Lung (tissue), 11 donors: ENCODE measurements at regions not wholly inside any gene's neighbourhood (a gene's known extent, or its start where the extent isn't known, plus 50 kb on each side); places are given as distances from the start of the nearest gene placed in this dataset.

Source experiments
- ATAC-seq: fragments of 200-7000 bp; cut with Tn5 transposase; one replicate; pipeline ENCODE4 v1.9.1; 2020; ENCODE audit warnings: moderate number of reproducible peaks; ENCODE audit not compliant: insufficient read depth, low FRiP score
- DNase-seq, 3 donors: peaks; one replicate each; pipeline ENCODE4 v3.0.0-alpha.2; 2013 to 2017
- H3K27ac ChIP-seq, 2 donors: one replicate each; pipeline ENCODE4 v1.5.1; 2013; ENCODE audit warnings: mild to moderate bottlenecking in 2 of 2, moderate library complexity in 2 of 2, control low read depth in 1 of 2, inconsistent platforms in 1 of 2, low read depth in 1 of 2, low read length in 1 of 2
- H3K27me3 ChIP-seq, 3 donors: one replicate each; pipeline ENCODE4 v1.5.1; 2013; ENCODE audit warnings: low read length in 2 of 3; ENCODE audit not compliant: control insufficient read depth in 3 of 3, insufficient read depth in 3 of 3
- H3K36me3 ChIP-seq, 4 donors: one replicate each; pipeline ENCODE4 v1.5.1; 2013; ENCODE audit warnings: low read length in 4 of 4, mild to moderate bottlenecking in 1 of 4, moderate library complexity in 1 of 4; ENCODE audit not compliant: control insufficient read depth in 4 of 4, insufficient read depth in 4 of 4
- H3K4me1 ChIP-seq, 5 donors: one replicate each; pipeline ENCODE4 v1.5.1; 2013; ENCODE audit warnings: low read length in 5 of 5, mild to moderate bottlenecking in 2 of 5, moderate library complexity in 1 of 5; ENCODE audit not compliant: control insufficient read depth in 5 of 5, insufficient read depth in 5 of 5
- H3K4me3 ChIP-seq: one replicate; pipeline ENCODE4 v1.5.1; 2013; ENCODE audit warnings: mild to moderate bottlenecking, control low read depth, moderate library complexity
- H3K9ac ChIP-seq, 2 donors: one replicate each; pipeline ENCODE4 v1.5.1; 2013; ENCODE audit warnings: low read length in 2 of 2, control low read depth in 1 of 2; ENCODE audit not compliant: insufficient read depth in 1 of 2
- H3K9me3 ChIP-seq, 4 donors: one replicate each; pipeline ENCODE4 v1.5.1; 2013; ENCODE audit warnings: low read length in 3 of 4, mild to moderate bottlenecking in 1 of 4, moderate library complexity in 1 of 4; ENCODE audit not compliant: control insufficient read depth in 4 of 4, insufficient read depth in 3 of 4
- CTCF ChIP-seq: IDR thresholded peaks from 2 replicates; pipeline ENCODE4 v1.5.1; 2012; ENCODE audit warnings: mild to moderate bottlenecking; ENCODE audit errors: control extremely low read depth, extremely low read depth
- WGBS, 2 donors: extraction: QIAGEN DNeasy Blood & Tissue Kit; methylation state at CpG; one replicate each; pipeline ENCODE4 v1.1.7; 2013; 5-methylcytosine and 5-hydroxymethylcytosine counted together
- donor health status: control.
- donor health status: control.
- donor health status: Bipolar disorder and iron deficiency.
- donor health status: healthy.
- donor health status: DM: yes; HTN: yes; CAD: no.

GRCh38 chr2:60331115-60331809 is 222.2 kb downstream of the BCL11A start:
- H3K4me3 ChIP-seq: no peak overlapping the region
- no peaks in the 10 kb centered on the region for H3K4me1 ChIP-seq
- H3K36me3 ChIP-seq: no peaks in the 10 kb centered on the region
- WGBS, 2 donors: 48 to 58% methylated on average over 7 of the region's 7 CpGs
- H3K9me3 ChIP-seq: peaks cover 0 to 4% (median 2%) of the 10 kb centered on the region in 4 donors
- no peak overlapping the region for H3K9ac ChIP-seq
- ATAC-seq (no peak), DNase-seq (peak in 1 of 3 donors; percentile 37)
- no peaks in the 10 kb centered on the region for H3K27me3 ChIP-seq
- TF ChIP-seq CTCF: no peak
- no peak overlapping the region for H3K27ac ChIP-seq

GRCh38 chr2:60329225-60329624 is 224.2 kb downstream of the BCL11A start:
- no peaks in the 10 kb centered on the region for H3K4me1 ChIP-seq
- 95 to 97% methylated on average over 3 of the region's 3 CpGs for WGBS, 2 donors

GRCh38 chr2:60324536-60324935 is 228.9 kb downstream of the BCL11A start:
- no peak for TF ChIP-seq CTCF
- no peak for DNase-seq
- Histone ChIP-seq H3K36me3 (no peaks in the 10 kb centered on the region), H3K27me3 (peaks cover 0 to 2% (median 0%) of the 10 kb centered on the region in 3 donors), H3K4me3 (no peak overlapping the region), H3K4me1 (no peaks in the 10 kb centered on the region), H3K27ac (no peak overlapping the region), H3K9ac (no peak overlapping the region), H3K9me3 (peaks cover 0 to 7% (median 2%) of the 10 kb centered on the region in 4 donors)
- ATAC-seq: no peak
- WGBS, 2 donors: 67 to 92% methylated on average over 5 of the region's 5 CpGs

More at GRCh38 chr2:60329225-60329624, 224.2 kb downstream of the BCL11A start:
- no peak for ATAC-seq
- H3K27ac ChIP-seq: no peak overlapping the region
- peaks cover 0 to 6% (median 3%) of the 10 kb centered on the region in 4 donors for H3K9me3 ChIP-seq
- H3K27me3 ChIP-seq: no peaks in the 10 kb centered on the region
- H3K36me3 ChIP-seq: no peaks in the 10 kb centered on the region
- no peak for TF ChIP-seq CTCF
- no peak overlapping the region for H3K9ac ChIP-seq
- no peak for DNase-seq
- H3K4me3 ChIP-seq: no peak overlapping the region
